NB4 (cell line): ENCODE measurements at regions not wholly inside any gene's neighbourhood (a gene's known extent, or its start where the extent isn't known, plus 50 kb on each side); places are given as distances from the start of the nearest gene placed in this dataset.

Experiments used
- CTCF ChIP-seq: IDR thresholded peaks from one replicate; pipeline ENCODE4 v1.5.1; 2012; ENCODE audit warnings: low read depth, low read length
- MYC ChIP-seq: IDR thresholded peaks from 2 replicates; pipeline ENCODE4 v1.6.1; 2011; ENCODE audit warnings: low read depth, low read length
- POLR2A ChIP-seq: IDR thresholded peaks from 2 replicates; pipeline ENCODE4 v1.6.1; 2011; ENCODE audit warnings: mild to moderate bottlenecking; ENCODE audit not compliant: insufficient read length; ENCODE audit errors: extremely low read depth

- TF ChIP-seq CTCF: no peak
- TF ChIP-seq POLR2A: no peak
- TF ChIP-seq MYC: no peak
These were observed 411.1 kb downstream of the CCER1 start for GRCh38 chr12:90543841-90544240.
